Calu3 (cell line): ENCODE measurements at regions not wholly inside any gene's neighbourhood (a gene's known extent, or its start where the extent isn't known, plus 50 kb on each side); places are given as distances from the start of the nearest gene placed in this dataset.

Experiments
- BruUV-seq: library from RNA; stranded (reverse); fragments of 400-500 nt; replicated peaks from 2 replicates; lab custom pipeline; 2021; lab: Mats Ljungman, UMichigan
- CTCF ChIA-PET: fragments of 300-600 bp; sonication (Branson Sonifier 250); formaldehyde crosslinking; loops from one replicate; lab custom pipeline; 2022; ENCODE audit warnings: antibody characterized with exemption; lab: Charles Lee
- DNase-seq: peaks from one replicate; pipeline ENCODE4 v3.0.0; 2022
- H3K27ac Mint-ChIP-seq: one replicate; pipeline ENCODE4 v1.8.0; 2022; ENCODE audit warnings: mixed read lengths; ENCODE audit not compliant: unreplicated experiment
- H3K27me3 Mint-ChIP-seq: one replicate; pipeline ENCODE4 v1.8.0; 2022; ENCODE audit warnings: mixed read lengths; ENCODE audit not compliant: unreplicated experiment
- H3K36me3 Mint-ChIP-seq: one replicate; pipeline ENCODE4 v1.8.0; 2022; ENCODE audit warnings: mild to moderate bottlenecking, moderate library complexity, mixed read lengths; ENCODE audit not compliant: insufficient read depth, unreplicated experiment
- H3K4me1 Mint-ChIP-seq: one replicate; pipeline ENCODE4 v1.8.0; 2022; ENCODE audit warnings: mild to moderate bottlenecking, low read depth, mixed read lengths; ENCODE audit not compliant: unreplicated experiment
- H3K4me3 Mint-ChIP-seq: one replicate; pipeline ENCODE4 v1.8.0; 2022; ENCODE audit warnings: mild to moderate bottlenecking, low read depth, moderate library complexity, mixed read lengths; ENCODE audit not compliant: unreplicated experiment
- H3K9me3 Mint-ChIP-seq: one replicate; pipeline ENCODE4 v1.8.0; 2022; ENCODE audit warnings: low read depth, mixed read lengths; ENCODE audit not compliant: unreplicated experiment
- CTCF ChIP-seq: fragments of 200-600 bp; IDR thresholded peaks from one replicate; pipeline ENCODE4 v1.8.0; 2022; ENCODE audit warnings: antibody characterized with exemption; ENCODE audit not compliant: unreplicated experiment
- intact Hi-C: fragments of 100-400 bp; cut with micrococcal nuclease; formaldehyde crosslinking; loops from one replicate; pipeline ENCODE4 v1.10.0; 2022; ENCODE audit not compliant: unreplicated experiment

- CTCF ChIA-PET: interaction anchor here (0.5 kb wide), 1 partner anchor 670 kb away, joined by 3 read pairs; no protein-coding TSS in a partner anchor
- H3K27me3 Mint-ChIP-seq: peaks cover 53% of the 10 kb centered on the region
- no peak for DNase-seq
- no peaks in the 10 kb centered on the region for H3K4me1 Mint-ChIP-seq
- peaks cover 2% of the 10 kb centered on the region for H3K9me3 Mint-ChIP-seq
- no peak overlapping the region for H3K4me3 Mint-ChIP-seq
- no peak for TF ChIP-seq CTCF
- H3K27ac Mint-ChIP-seq: no peak overlapping the region
- BruUV-seq: no TSS peak
- no peaks in the 10 kb centered on the region for H3K36me3 Mint-ChIP-seq
- intact Hi-C loops: no loop called here
Measured at GRCh38 chr5:168172760-168173223, 118.7 kb upstream of the WWC1 start.

- peaks cover 48% of the 10 kb centered on the region for H3K27me3 Mint-ChIP-seq
- H3K27ac Mint-ChIP-seq: no peak overlapping the region
- CTCF ChIA-PET: interaction anchor here (0.7 kb wide), 2 partner anchors 43 to 45 kb away, joined by 3 read pairs; no protein-coding TSS in a partner anchor
- H3K9me3 Mint-ChIP-seq: peaks cover 2% of the 10 kb centered on the region
- BruUV-seq: no TSS peak
- no peak overlapping the region for H3K4me3 Mint-ChIP-seq
- TF ChIP-seq CTCF: no peak
- intact Hi-C loops: no loop called here
- no peaks in the 10 kb centered on the region for H3K36me3 Mint-ChIP-seq
- DNase-seq: no peak
- no peaks in the 10 kb centered on the region for H3K4me1 Mint-ChIP-seq
Measured at GRCh38 chr5:168174376-168174775, 117.1 kb upstream of the WWC1 start.

GRCh38 chr5:168176251-168176650 lies 115.2 kb upstream of the WWC1 start:
- H3K27me3 Mint-ChIP-seq: peaks cover 34% of the 10 kb centered on the region
- no peak for TF ChIP-seq CTCF
- H3K27ac Mint-ChIP-seq: no peak overlapping the region
- H3K4me1 Mint-ChIP-seq: no peaks in the 10 kb centered on the region
- no peaks in the 10 kb centered on the region for H3K36me3 Mint-ChIP-seq
- no peaks in the 10 kb centered on the region for H3K9me3 Mint-ChIP-seq
- H3K4me3 Mint-ChIP-seq: no peak overlapping the region
- intact Hi-C loops: no loop called here
- BruUV-seq: no TSS peak
- CTCF ChIA-PET: no interaction called here
- DNase-seq: no peak

DNA sequence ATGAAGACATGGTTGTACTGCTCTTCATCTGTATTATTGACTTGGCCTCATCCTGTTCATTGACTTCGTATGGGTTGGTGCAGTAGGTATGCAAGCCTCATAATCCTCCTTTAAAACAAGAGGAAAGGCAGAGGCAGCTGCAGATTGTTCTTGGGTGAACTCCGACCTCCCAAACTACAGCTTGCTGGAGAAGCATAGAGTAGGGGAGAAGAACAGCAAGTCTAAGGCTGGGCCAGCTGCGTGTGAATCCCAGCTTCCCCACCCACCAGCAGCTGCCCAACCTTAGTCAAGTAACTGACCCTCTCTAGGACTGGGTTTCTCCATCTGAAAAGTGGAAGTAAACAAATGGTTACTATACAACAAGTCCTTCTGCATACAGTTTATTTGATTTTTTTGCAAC lies 114.5 kb upstream of the WWC1 start:
- DNase-seq: no peak
- no peak overlapping the region for H3K4me3 Mint-ChIP-seq
- no peaks in the 10 kb centered on the region for H3K36me3 Mint-ChIP-seq
- H3K9me3 Mint-ChIP-seq: no peaks in the 10 kb centered on the region
- H3K27me3 Mint-ChIP-seq: peaks cover 32% of the 10 kb centered on the region
- CTCF ChIA-PET: no interaction called here
- intact Hi-C loops: no loop called here
- H3K27ac Mint-ChIP-seq: no peak overlapping the region
- no peak for TF ChIP-seq CTCF
- H3K4me1 Mint-ChIP-seq: no peaks in the 10 kb centered on the region
- BruUV-seq: no TSS peak
